Ovary (tissue), 7 donors: ENCODE measurements at regions not wholly inside any gene's neighbourhood (a gene's known extent, or its start where the extent isn't known, plus 50 kb on each side); places are given as distances from the start of the nearest gene placed in this dataset.

Experiments used
- DNase-seq, 5 donors: peaks; one replicate each; pipeline ENCODE4 v3.0.0-alpha.2; 2019 to 2020
- H3K27ac ChIP-seq, 2 donors: fragments of 200-600 bp; one replicate each; pipeline versions ENCODE4 v1.5.1 to v1.8.0; 2019 to 2022
- H3K27me3 ChIP-seq: fragments of 200-600 bp; one replicate; pipeline ENCODE4 v1.8.0; 2022
- H3K36me3 ChIP-seq: fragments of 200-600 bp; sonication (generic); one replicate; pipeline ENCODE4 v1.5.1; 2019
- H3K4me1 ChIP-seq: one replicate; pipeline ENCODE4 v1.8.1; 2013; ENCODE audit warnings: mild to moderate bottlenecking, moderate library complexity; ENCODE audit not compliant: insufficient read depth
- H3K4me3 ChIP-seq: fragments of 200-600 bp; sonication (generic); one replicate; pipeline ENCODE4 v1.5.1; 2017
- H3K9me3 ChIP-seq, 2 donors: fragments of 200-600 bp in 1 of 2; sonication (generic) in 1 of 2; one replicate each; pipeline versions ENCODE4 v1.5.1 to v1.8.1; 2013 to 2019; ENCODE audit warnings: mild to moderate bottlenecking in 1 of 2, moderate library complexity in 1 of 2
- CTCF ChIP-seq, 3 donors: fragments of 450-650 bp in 2 of 3; fragments of 200-600 bp in 1 of 3; IDR thresholded peaks; one replicate each; pipeline versions ENCODE4 v1.5.1 to v1.8.0; 2016 to 2022; ENCODE audit warnings: antibody characterized with exemption in 3 of 3, mild to moderate bottlenecking in 1 of 3
- EP300 ChIP-seq: sonication (generic); formaldehyde crosslinking; IDR thresholded peaks from one replicate; pipeline ENCODE4 v1.6.1; 2017; ENCODE audit warnings: antibody characterized with exemption
- POLR2A ChIP-seq: fragments of 450-650 bp; IDR thresholded peaks from one replicate; pipeline ENCODE4 v1.6.1; 2017; ENCODE audit warnings: antibody characterized with exemption, mild to moderate bottlenecking, moderate library complexity
- WGBS, 3 donors: extraction: QIAGEN DNeasy Blood & Tissue Kit in 1 of 3; methylation state at CpG; one replicate each; pipeline versions ENCODE4 v1.1.5 to v1.1.7; 2013 to 2017; 5-methylcytosine and 5-hydroxymethylcytosine counted together
- intact Hi-C, 4 donors: fragments of 100-400 bp; cut with DNase I; formaldehyde crosslinking; loops; one replicate each; pipeline versions ENCODE4 v1.11.0 to v1.15.1; 2022 to 2023
- donor health status: DM: no; HTN: no; CAD: no; lungs with moderate emphysema.
- donor health status: DM: no; HTN: no; CAD: no.
- donor health status: Bipolar disorder and iron deficiency.
- donor health status: DM: no; HTN: no; CAD: no.
- donor health status: DM: yes; HTN: yes; CAD: no.

GRCh38 chr2:144082777-144083176, 437.1 kb downstream of the ZEB2 start:
- no peak overlapping the region for H3K27ac ChIP-seq
- H3K27me3 ChIP-seq, result no peaks in the 10 kb centered on the region
- TF ChIP-seq EP300 (no peak), CTCF (IDR thresholded peaks at IDR 0.05) (no peak), POLR2A (no peak)
- peaks cover 13% of the 10 kb centered on the region for H3K4me1 ChIP-seq
- intact Hi-C loops, result no loop called here
- H3K36me3 ChIP-seq, result no peaks in the 10 kb centered on the region
- H3K4me3 ChIP-seq, result no peak overlapping the region
- no peaks in the 10 kb centered on the region for H3K9me3 ChIP-seq
- DNase-seq, result no peak
- WGBS, 3 donors, result 96 to 98% (median 97%) methylated on average over 3 of the region's 3 CpGs

GRCh38 chr2:144082327-144082726, 437.6 kb downstream of the ZEB2 start:
- no peaks in the 10 kb centered on the region for H3K36me3 ChIP-seq
- H3K4me3 ChIP-seq, result no peak overlapping the region
- intact Hi-C loops, result no loop called here
- DNase-seq, result no peak
- H3K27me3 ChIP-seq, result no peaks in the 10 kb centered on the region
- no peak overlapping the region for H3K27ac ChIP-seq
- H3K9me3 ChIP-seq, result no peaks in the 10 kb centered on the region
- no peak for TF ChIP-seq CTCF (IDR thresholded peaks at IDR 0.05)
- TF ChIP-seq EP300, result no peak
- TF ChIP-seq POLR2A, result no peak
- H3K4me1 ChIP-seq, result peaks cover 13% of the 10 kb centered on the region

- no peak overlapping the region for H3K4me3 ChIP-seq
- no peak for TF ChIP-seq POLR2A
- no peak for TF ChIP-seq CTCF (IDR thresholded peaks at IDR 0.05)
- TF ChIP-seq EP300, result no peak
- no peaks in the 10 kb centered on the region for H3K27me3 ChIP-seq
- peaks cover 13% of the 10 kb centered on the region for H3K4me1 ChIP-seq
- no peaks in the 10 kb centered on the region for H3K9me3 ChIP-seq
- intact Hi-C loops, result no loop called here
- H3K27ac ChIP-seq, result no peak overlapping the region
- WGBS, 3 donors, result 19 to 44% (median 30%) methylated on average over 2 of the region's 2 CpGs
- no peaks in the 10 kb centered on the region for H3K36me3 ChIP-seq
- no peak for DNase-seq
Observed at GRCh38 chr2:144081272-144081671, 438.6 kb downstream of the ZEB2 start.

GRCh38 chr2:144079803-144080202, 440.1 kb downstream of the ZEB2 start:
- TF ChIP-seq POLR2A (no peak), CTCF (IDR thresholded peaks at IDR 0.05) (no peak), EP300 (no peak)
- Histone ChIP-seq H3K36me3 (no peaks in the 10 kb centered on the region), H3K9me3 (no peaks in the 10 kb centered on the region)

More at GRCh38 chr2:144079803-144080202, 440.1 kb downstream of the ZEB2 start:
- H3K4me1 ChIP-seq, result peaks cover 13% of the 10 kb centered on the region
- DNase-seq, result no peak
- intact Hi-C loops, result no loop called here
- no peak overlapping the region for H3K27ac ChIP-seq
- H3K4me3 ChIP-seq, result no peak overlapping the region
- H3K27me3 ChIP-seq, result no peaks in the 10 kb centered on the region
